H9 (cell line): ENCODE measurements at regions not wholly inside any gene's neighbourhood (a gene's known extent, or its start where the extent isn't known, plus 50 kb on each side); places are given as distances from the start of the nearest gene placed in this dataset.

ENCODE experiments used
- DNase-seq: peaks from one replicate; pipeline ENCODE4 v3.0.0-alpha.2; 2017
- H2AFZ ChIP-seq: one replicate; pipeline ENCODE4 v1.6.1; 2013; ENCODE audit warnings: mild to moderate bottlenecking, low read length, control low read depth, moderate library complexity
- H2AK5ac ChIP-seq: 2 replicates; pipeline ENCODE4 v1.6.1; 2013; ENCODE audit warnings: low read length, control low read depth, mixed read lengths; ENCODE audit not compliant: insufficient read length
- H2BK120ac ChIP-seq: one replicate; pipeline ENCODE4 v1.6.1; 2013; ENCODE audit warnings: low read depth, mild to moderate bottlenecking, low read length, control low read depth, inconsistent platforms; ENCODE audit not compliant: poor library complexity, severe bottlenecking
- H2BK12ac ChIP-seq: 2 replicates; pipeline ENCODE4 v1.6.1; 2013; ENCODE audit warnings: low read length, control low read depth, mixed read lengths, low read depth; ENCODE audit not compliant: insufficient read length
- H2BK15ac ChIP-seq: 2 replicates; pipeline ENCODE4 v1.6.1; 2013; ENCODE audit warnings: low read depth, low read length, control low read depth
- H2BK20ac ChIP-seq: one replicate; pipeline ENCODE4 v1.6.1; 2013; ENCODE audit warnings: low read depth, mild to moderate bottlenecking, low read length, control low read depth, inconsistent platforms; ENCODE audit not compliant: poor library complexity, severe bottlenecking
- H2BK5ac ChIP-seq: 2 replicates; pipeline ENCODE4 v1.6.1; 2013; ENCODE audit warnings: low read length, control low read depth, mixed read lengths; ENCODE audit not compliant: insufficient read length
- H3K14ac ChIP-seq: 2 replicates; pipeline ENCODE4 v1.6.1; 2013; ENCODE audit warnings: low read length, control low read depth; ENCODE audit not compliant: insufficient read depth
- H3K18ac ChIP-seq: 2 replicates; pipeline ENCODE4 v1.6.1; 2013; ENCODE audit warnings: low read depth, mild to moderate bottlenecking, mixed read lengths, low read length, control low read depth; ENCODE audit not compliant: insufficient read length
- H3K23ac ChIP-seq: 2 replicates; pipeline ENCODE4 v1.6.1; 2013; ENCODE audit warnings: low read length, control low read depth, mixed read lengths, low read depth; ENCODE audit not compliant: insufficient read length
- H3K23me2 ChIP-seq: 2 replicates; pipeline ENCODE4 v1.6.1; 2013; ENCODE audit warnings: low read depth, mild to moderate bottlenecking, mixed read lengths, low read length, control low read depth; ENCODE audit not compliant: insufficient read length, poor library complexity, severe bottlenecking
- H3K27ac ChIP-seq: 2 replicates; pipeline ENCODE4 v1.5.1; 2013; ENCODE audit warnings: low read length, control low read depth, mixed read lengths, low read depth; ENCODE audit not compliant: insufficient read length
- H3K27me3 ChIP-seq: 2 replicates; pipeline ENCODE4 v1.6.1; 2013; ENCODE audit warnings: low read length, control low read depth, inconsistent platforms; ENCODE audit not compliant: insufficient read depth
- H3K4ac ChIP-seq: 2 replicates; pipeline ENCODE4 v1.6.1; 2013; ENCODE audit warnings: low read depth, mild to moderate bottlenecking, control low read depth, inconsistent platforms, low read length, moderate library complexity
- H3K4me1 ChIP-seq: 2 replicates; pipeline ENCODE4 v1.6.1; 2013; ENCODE audit warnings: low read length, control low read depth, inconsistent platforms; ENCODE audit not compliant: insufficient read depth
- H3K4me2 ChIP-seq: 2 replicates; pipeline ENCODE4 v1.6.1; 2013; ENCODE audit warnings: low read length, control low read depth, mixed read lengths; ENCODE audit not compliant: insufficient read length, insufficient read depth
- H3K56ac ChIP-seq: 2 replicates; pipeline ENCODE4 v1.6.1; 2013; ENCODE audit warnings: low read depth, mild to moderate bottlenecking, mixed read lengths, low read length, control low read depth; ENCODE audit not compliant: insufficient read length
- H3K79me1 ChIP-seq: 2 replicates; pipeline ENCODE4 v1.6.1; 2013; ENCODE audit warnings: low read depth, mild to moderate bottlenecking, moderate library complexity, low read length, control low read depth, inconsistent platforms; ENCODE audit not compliant: insufficient read depth, poor library complexity, severe bottlenecking
- H3K79me2 ChIP-seq: 2 replicates; pipeline ENCODE4 v1.6.1; 2013; ENCODE audit warnings: low read length, control low read depth, inconsistent platforms; ENCODE audit not compliant: insufficient read depth
- H3K9ac ChIP-seq: 2 replicates; pipeline ENCODE4 v1.6.1; 2013; ENCODE audit warnings: low read length, control low read depth, mixed read lengths; ENCODE audit not compliant: insufficient read length; ENCODE audit errors: extremely low read depth
- H3K9me3 ChIP-seq: one replicate; pipeline ENCODE4 v1.6.1; 2013; ENCODE audit warnings: low read depth, low read length, inconsistent platforms; ENCODE audit not compliant: control insufficient read depth
- H3T11ph ChIP-seq: one replicate; pipeline ENCODE4 v1.6.1; 2013; ENCODE audit warnings: mild to moderate bottlenecking, low read length, control low read depth, inconsistent platforms
- H4K20me1 ChIP-seq: one replicate; pipeline ENCODE4 v1.6.1; 2013; ENCODE audit not compliant: control insufficient read depth, insufficient read length, insufficient read depth
- H4K5ac ChIP-seq: 2 replicates; pipeline ENCODE4 v1.6.1; 2013; ENCODE audit warnings: low read depth, mild to moderate bottlenecking, mixed read lengths, low read length, control low read depth; ENCODE audit not compliant: insufficient read length
- H4K8ac ChIP-seq: replicated peaks from 2 replicates; pipeline ENCODE4 v1.6.1; 2013; ENCODE audit warnings: low read length, control low read depth, mixed read lengths, low read depth; ENCODE audit not compliant: insufficient read length
- H4K91ac ChIP-seq: 2 replicates; pipeline ENCODE4 v1.6.1; 2013; ENCODE audit warnings: low read depth, mild to moderate bottlenecking, moderate library complexity, mixed read lengths, low read length, control low read depth; ENCODE audit not compliant: insufficient read length
- H3K27ac Mint-ChIP-seq, 3 experiments: 2 replicates in 2 of 3; 3 replicates in 1 of 3; pipeline ENCODE4 v1.8.0; 2020 to 2021; ENCODE audit warnings: mixed read lengths in 3 of 3, mild to moderate bottlenecking in 1 of 3, moderate library complexity in 1 of 3
- H3K27me3 Mint-ChIP-seq: 2 replicates; pipeline ENCODE4 v1.8.0; 2021; ENCODE audit warnings: low read depth, mild to moderate bottlenecking, moderate library complexity, mixed read lengths
- H3K36me3 Mint-ChIP-seq, 3 experiments: 2 replicates in 2 of 3; 3 replicates in 1 of 3; pipeline ENCODE4 v1.8.0; 2020 to 2021; ENCODE audit warnings: low read depth in 3 of 3, mixed read lengths in 3 of 3; ENCODE audit not compliant: insufficient read depth in 1 of 3
- H3K4me1 Mint-ChIP-seq, 2 experiments: 2 replicates each; pipeline ENCODE4 v1.8.0; 2020; ENCODE audit warnings: mixed read lengths in 2 of 2
- H3K4me3 Mint-ChIP-seq, 2 experiments: 2 replicates in 1 of 2; 3 replicates in 1 of 2; pipeline ENCODE4 v1.8.0; 2020 to 2021; ENCODE audit warnings: mild to moderate bottlenecking in 2 of 2, mixed read lengths in 2 of 2, moderate library complexity in 1 of 2
- H3K9me3 Mint-ChIP-seq, 2 experiments: 2 replicates in 1 of 2; 3 replicates in 1 of 2; pipeline ENCODE4 v1.8.0; 2020; ENCODE audit warnings: mild to moderate bottlenecking in 2 of 2, mixed read lengths in 2 of 2, moderate library complexity in 1 of 2
- CTCF ChIP-seq: fragments of 200-600 bp; sonication (generic); conservative IDR thresholded peaks from 3 replicates; pipeline ENCODE4 v1.8.0; 2021; ENCODE audit warnings: antibody characterized with exemption, mild to moderate bottlenecking
- WGBS: extraction: QIAGEN DNeasy Blood & Tissue Kit; methylation state at CpG from one replicate; pipeline ENCODE4 v1.1.7; 2013; ENCODE audit warnings: missing lambda C conversion rate, low lambda C conversion rate, mixed read lengths; ENCODE audit not compliant: insufficient read length; ENCODE audit errors: extremely low coverage; 5-methylcytosine and 5-hydroxymethylcytosine counted together

DNA sequence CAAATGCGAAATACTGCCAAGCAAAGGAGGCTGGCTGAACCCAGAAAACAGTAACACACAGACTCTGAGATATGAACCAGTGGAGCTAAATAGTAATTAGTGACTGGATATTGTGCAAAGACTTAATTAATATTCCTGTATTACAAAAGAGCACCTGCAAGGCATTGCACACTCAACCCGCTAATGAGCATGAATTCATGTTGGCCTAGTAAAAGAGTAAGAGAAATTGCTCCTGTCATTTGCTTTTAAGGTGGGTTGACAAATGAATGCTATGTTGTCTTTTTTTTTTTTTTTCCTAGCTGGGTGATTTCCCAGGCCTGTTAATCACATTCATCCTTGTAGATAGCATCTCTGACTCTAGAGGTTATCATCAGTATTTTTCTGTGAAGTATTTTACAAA is 87.0 kb upstream of the CERS6 start:
- Histone ChIP-seq H3K14ac (no peak overlapping the region), H4K8ac (no peak overlapping the region), H2BK15ac (no peak overlapping the region), H3K4me1 (no peaks in the 10 kb centered on the region), H3T11ph (no peak overlapping the region), H2BK120ac (no peak overlapping the region), H2BK12ac (no peak overlapping the region), H3K27me3 (no peaks in the 10 kb centered on the region), H4K20me1 (no peaks in the 10 kb centered on the region), H3K9ac (no peak overlapping the region), H3K23me2 (no peaks in the 10 kb centered on the region), H4K91ac (no peak overlapping the region), H3K27ac (no peak overlapping the region), H3K4ac (no peak overlapping the region), H3K56ac (no peak overlapping the region), H2BK5ac (no peak overlapping the region), H3K23ac (no peak overlapping the region), H3K18ac (no peak overlapping the region), H3K79me1 (no peaks in the 10 kb centered on the region), H3K4me2 (no peak overlapping the region), H2AK5ac (no peak overlapping the region), H2AFZ (no peak overlapping the region), H2BK20ac (no peak overlapping the region), H3K9me3 (no peaks in the 10 kb centered on the region), H3K79me2 (no peaks in the 10 kb centered on the region), H4K5ac (no peak overlapping the region)
- Mint-ChIP-seq H3K27me3 (no peaks in the 10 kb centered on the region), H3K27ac (no peak overlapping the region), H3K36me3 (peaks cover 0 to 18% (median 1%) of the 10 kb centered on the region in 3 experiments; a peak in 2 of 7 replicates), H3K4me1 (no peaks in the 10 kb centered on the region), H3K4me3 (no peak overlapping the region), H3K9me3 (peaks cover 13 to 14% of the 10 kb centered on the region in 2 experiments)
- WGBS, result no CpG with 5 or more reads among the region's 2 CpGs
- no peak for TF ChIP-seq CTCF
- DNase-seq, result no peak
